SK-N-SH (cell line): ENCODE measurements at regions not wholly inside any gene's neighbourhood (a gene's known extent, or its start where the extent isn't known, plus 50 kb on each side); places are given as distances from the start of the nearest gene placed in this dataset.

Experiments used
- CTCF ChIA-PET: fragments of 300-600, 350-600 bp; formaldehyde crosslinking; extraction: SDS; loops from one replicate; lab custom pipeline; 2021; lab: Yijun Ruan, JAX
- POLR2A ChIA-PET: fragments of 350-600 bp; sonication (Branson Sonifier 250); formaldehyde crosslinking; extraction: SDS; loops from one replicate; lab custom pipeline; 2020; ENCODE audit warnings: antibody characterized with exemption, inconsistent platforms; lab: Yijun Ruan, JAX
- DNase-seq: peaks from one replicate; pipeline ENCODE4 v3.0.0; 2012
- H2AFZ ChIP-seq: fragments of 200-600 bp; sonication (generic); 2 replicates; pipeline ENCODE4 v1.8.1; 2016; ENCODE audit warnings: antibody characterized with exemption, mild to moderate bottlenecking, low read depth
- H3F3A ChIP-seq: fragments of 200-600 bp; sonication (generic); replicated peaks from 2 replicates; pipeline ENCODE3; 2016; ENCODE audit warnings: antibody characterized with exemption, mild to moderate bottlenecking; ENCODE audit not compliant: insufficient read depth
- H3K27ac ChIP-seq, 2 experiments: fragments of 200-500 bp in 1 of 2; fragments of 200-600 bp in 1 of 2; sonication (Bioruptor generic) in 1 of 2; sonication (generic), shearing (Covaris generic) in 1 of 2; 2 replicates each; pipeline versions ENCODE4 v1.5.1 to v1.6.1; 2014 to 2016; ENCODE audit warnings: low read depth in 2 of 2, inconsistent platforms in 1 of 2, low read length in 1 of 2, mild to moderate bottlenecking in 1 of 2, mixed read lengths in 1 of 2
- H3K27me3 ChIP-seq: fragments of 200-600 bp; sonication (generic), shearing (Covaris generic); 2 replicates; pipeline ENCODE4 v1.6.1; 2016; ENCODE audit warnings: mixed run types; ENCODE audit not compliant: insufficient read depth
- H3K36me3 ChIP-seq, 2 experiments: fragments of 200-500 bp in 1 of 2; fragments of 200-600 bp in 1 of 2; sonication (Bioruptor generic) in 1 of 2; sonication (generic) in 1 of 2; replicated peaks in 1 of 2; 2 replicates each; pipeline versions ENCODE3 to v1.5.1; 2014 to 2016; ENCODE audit warnings: low read length in 1 of 2, mild to moderate bottlenecking in 1 of 2; ENCODE audit not compliant: insufficient read depth in 2 of 2, control insufficient read depth in 1 of 2
- H3K4me1 ChIP-seq, 2 experiments: fragments of 200-500 bp in 1 of 2; fragments of 200-600 bp in 1 of 2; sonication (Bioruptor generic) in 1 of 2; sonication (generic), shearing (Covaris generic) in 1 of 2; 2 replicates each; pipeline versions ENCODE4 v1.5.1 to v1.6.1; 2014 to 2016; ENCODE audit warnings: low read depth in 1 of 2, low read length in 1 of 2, mixed run types in 1 of 2; ENCODE audit not compliant: insufficient read depth in 2 of 2, control insufficient read depth in 1 of 2
- H3K4me2 ChIP-seq: fragments of 200-600 bp; sonication (generic), shearing (Covaris generic); 2 replicates; pipeline ENCODE4 v1.6.1; 2017; ENCODE audit warnings: mixed run types
- H3K4me3 ChIP-seq, 2 experiments: fragments of 200-500 bp in 1 of 2; fragments of 200-600 bp in 1 of 2; sonication (Bioruptor generic) in 1 of 2; sonication (generic), shearing (Covaris generic) in 1 of 2; 2 replicates each; pipeline versions ENCODE4 v1.5.1 to v1.8.1; 2014 to 2016; ENCODE audit warnings: low read depth in 2 of 2, inconsistent platforms in 1 of 2, low read length in 1 of 2, mild to moderate bottlenecking in 1 of 2, mixed read lengths in 1 of 2, moderate library complexity in 1 of 2
- H3K79me2 ChIP-seq: fragments of 200-600 bp; sonication (generic); 2 replicates; pipeline ENCODE4 v1.8.1; 2017; ENCODE audit warnings: mild to moderate bottlenecking; ENCODE audit not compliant: insufficient read depth
- H3K9ac ChIP-seq: fragments of 200-600 bp; sonication (generic); 2 replicates; pipeline ENCODE4 v1.6.1; 2017; ENCODE audit warnings: mixed run types
- H3K9me2 ChIP-seq: fragments of 200-600 bp; sonication (generic); 2 replicates; pipeline ENCODE4 v1.6.1; 2017; ENCODE audit warnings: mixed run types
- H3K9me3 ChIP-seq: fragments of 200-600 bp; sonication (generic); 2 replicates; pipeline ENCODE4 v1.6.1; 2017; ENCODE audit warnings: mixed run types, mild to moderate bottlenecking, moderate library complexity
- H4K20me1 ChIP-seq: fragments of 200-600 bp; sonication (generic); 2 replicates; pipeline ENCODE4 v1.6.1; 2017; ENCODE audit warnings: mild to moderate bottlenecking, mixed run types; ENCODE audit not compliant: insufficient read depth
- CTCF ChIP-seq: fragments of 200-600 bp; sonication (generic); IDR thresholded peaks from 2 replicates; pipeline ENCODE4 v1.6.1; 2017; ENCODE audit warnings: antibody characterized with exemption, mild to moderate bottlenecking, moderate library complexity
- ELF1 ChIP-seq: IDR thresholded peaks from 2 replicates; pipeline ENCODE4 v1.4.0; 2012
- EZH2phosphoT487 ChIP-seq: fragments of 200-600 bp; sonication (generic); IDR thresholded peaks from 2 replicates; pipeline ENCODE4 v1.6.1; 2017; ENCODE audit warnings: low read depth, mixed run types, mild to moderate bottlenecking, antibody characterized with exemption, moderate library complexity, borderline replicate concordance
- FOXJ3 ChIP-seq: sonication (generic); formaldehyde crosslinking; IDR thresholded peaks from 2 replicates; pipeline ENCODE4 v1.5.1; 2020; ENCODE audit warnings: mild to moderate bottlenecking, missing genetic modification reagents
- FOXM1 ChIP-seq: IDR thresholded peaks from 2 replicates; pipeline ENCODE4 v1.4.0; 2012; ENCODE audit warnings: low read depth, mild to moderate bottlenecking
- JUND ChIP-seq: IDR thresholded peaks from 2 replicates; pipeline ENCODE4 v1.4.0; 2012
- MAX ChIP-seq: IDR thresholded peaks from 2 replicates; pipeline ENCODE4 v1.4.0; 2012; ENCODE audit warnings: low read depth
- MEF2A ChIP-seq: IDR thresholded peaks from 2 replicates; pipeline ENCODE4 v1.4.0; 2012; ENCODE audit warnings: low read depth, borderline replicate concordance
- MXI1 ChIP-seq: IDR thresholded peaks from 2 replicates; pipeline ENCODE4 v1.6.1; 2012; ENCODE audit warnings: mild to moderate bottlenecking, low read depth, low read length, improper control_type of control experiment
- REST ChIP-seq: IDR thresholded peaks from 2 replicates; pipeline ENCODE4 v1.6.1; 2012; ENCODE audit warnings: mild to moderate bottlenecking, low read depth, low read length, moderate library complexity
- RFX5 ChIP-seq: IDR thresholded peaks from 2 replicates; pipeline ENCODE4 v1.6.1; 2012; ENCODE audit warnings: mild to moderate bottlenecking, improper control_type of control experiment, low read length
- RXRA ChIP-seq: IDR thresholded peaks from 2 replicates; pipeline ENCODE4 v1.4.0; 2012; ENCODE audit warnings: low read depth, mild to moderate bottlenecking, borderline replicate concordance
- SIN3A ChIP-seq: IDR thresholded peaks from 2 replicates; pipeline ENCODE4 v1.6.1; 2012; ENCODE audit warnings: low read depth, mild to moderate bottlenecking, low read length, moderate library complexity, borderline replicate concordance
- SMC3 ChIP-seq: IDR thresholded peaks from 2 replicates; pipeline ENCODE4 v1.6.1; 2012; ENCODE audit warnings: low read depth, low read length, improper control_type of control experiment
- TAF1 ChIP-seq: IDR thresholded peaks from 2 replicates; pipeline ENCODE4 v1.6.1; 2012; ENCODE audit warnings: low read depth, mild to moderate bottlenecking, low read length, moderate library complexity, borderline replicate concordance
- TEAD4 ChIP-seq: IDR thresholded peaks from 2 replicates; pipeline ENCODE4 v1.4.0; 2012; ENCODE audit warnings: mild to moderate bottlenecking, borderline replicate concordance; ENCODE audit not compliant: insufficient read depth
- YY1 ChIP-seq: IDR thresholded peaks from 2 replicates; pipeline ENCODE4 v1.4.0; 2012; ENCODE audit warnings: low read depth, mild to moderate bottlenecking
- WGBS: methylation state at CpG from one replicate; pipeline ENCODE4 v1.1.6; 2017; ENCODE audit warnings: low lambda C conversion rate; 5-methylcytosine and 5-hydroxymethylcytosine counted together

- no peak overlapping the region for H3K4me3 ChIP-seq
- H3K9ac ChIP-seq: no peak overlapping the region
- CTCF ChIA-PET: no interaction called here
- DNase-seq: peak; percentile 0
- no peaks in the 10 kb centered on the region for H3K9me2 ChIP-seq
- H3K27me3 ChIP-seq: no peaks in the 10 kb centered on the region
- H3F3A ChIP-seq: no peaks in the 10 kb centered on the region
- H3K9me3 ChIP-seq: peaks cover 3% of the 10 kb centered on the region; the same call in 1 of the 2 replicates
- no peak overlapping the region for H3K27ac ChIP-seq
- no peak overlapping the region for H2AFZ ChIP-seq
- H4K20me1 ChIP-seq: no peaks in the 10 kb centered on the region
- WGBS: 69% methylated on average over 3 of the region's 27 CpGs
- TF ChIP-seq YY1 (no peak), TAF1 (no peak), TEAD4 (no peak), MAX (no peak), REST (no peak), EZH2phosphoT487 (no peak), SMC3 (no peak), RXRA (no peak), FOXM1 (no peak), MEF2A (no peak), MXI1 (no peak), CTCF (no peak), RFX5 (no peak), JUND (no peak), SIN3A (no peak), FOXJ3 (no peak), ELF1 (no peak)
- H3K4me1 ChIP-seq: no peaks in the 10 kb centered on the region
- H3K36me3 ChIP-seq: no peaks in the 10 kb centered on the region
- no peaks in the 10 kb centered on the region for H3K79me2 ChIP-seq
- no peak overlapping the region for H3K4me2 ChIP-seq
- POLR2A ChIA-PET: no interaction called here
Measured at GRCh38 chr9:60545878-60546385, 368.3 kb upstream of the SPATA31A5 start.
